D721Med (cell line): ENCODE measurements at regions not wholly inside any gene's neighbourhood (a gene's known extent, or its start where the extent isn't known, plus 50 kb on each side); places are given as distances from the start of the nearest gene placed in this dataset.

Source experiments
- DNase-seq: peaks from one replicate; pipeline ENCODE4 v3.0.0; 2011; ENCODE audit warnings: low spot score; ENCODE audit not compliant: insufficient read length
- FAIRE-seq: peaks from 2 replicates; lab custom pipeline; 2011; peaks lifted over from hg19 to GRCh38; lab: Jason Lieb, UNC
- TF ChIP-seq, protein P1 (sequence below): IDR thresholded peaks from 2 replicates; pipeline ENCODE4 v1.5.1; 2012; ENCODE audit warnings: mild to moderate bottlenecking, control low read depth; ENCODE audit not compliant: insufficient read depth; ENCODE audit errors: missing control alignments

DNA sequence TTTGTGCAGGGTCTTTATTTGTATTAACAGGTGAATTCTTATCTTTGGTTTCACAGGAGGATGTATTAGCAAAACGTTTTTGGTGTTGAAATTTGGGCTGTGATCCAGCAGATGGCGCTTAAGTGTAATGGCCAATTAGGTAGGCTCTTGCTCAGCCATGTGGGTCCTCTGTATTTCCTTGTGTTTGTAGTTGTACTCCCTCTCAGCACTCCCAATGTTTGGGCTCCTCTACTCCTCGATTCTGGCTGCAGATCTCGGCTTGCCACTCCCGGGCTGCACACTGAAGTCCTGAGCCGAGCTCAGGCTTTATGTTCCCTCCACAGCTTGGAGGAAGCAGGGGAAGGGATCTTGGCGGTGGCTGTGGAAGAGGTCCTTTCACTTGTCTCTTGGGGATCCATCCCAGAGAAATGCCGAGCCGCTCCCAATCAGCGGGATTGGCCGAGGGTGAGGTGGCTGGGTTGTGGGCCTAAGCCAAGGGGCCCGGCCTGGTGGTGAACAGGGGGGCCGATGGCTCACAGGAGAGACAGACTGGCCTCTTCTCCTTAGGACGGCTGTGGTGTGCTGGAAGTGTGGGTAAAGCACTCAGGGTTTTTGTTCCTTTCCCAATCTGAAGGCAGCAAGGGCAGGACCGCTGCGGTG lies 133.7 kb downstream of the AEBP2 start:
- DNase-seq = no peak
- peak; percentile 80 for FAIRE-seq
- TF ChIP-seq, protein P1, sequence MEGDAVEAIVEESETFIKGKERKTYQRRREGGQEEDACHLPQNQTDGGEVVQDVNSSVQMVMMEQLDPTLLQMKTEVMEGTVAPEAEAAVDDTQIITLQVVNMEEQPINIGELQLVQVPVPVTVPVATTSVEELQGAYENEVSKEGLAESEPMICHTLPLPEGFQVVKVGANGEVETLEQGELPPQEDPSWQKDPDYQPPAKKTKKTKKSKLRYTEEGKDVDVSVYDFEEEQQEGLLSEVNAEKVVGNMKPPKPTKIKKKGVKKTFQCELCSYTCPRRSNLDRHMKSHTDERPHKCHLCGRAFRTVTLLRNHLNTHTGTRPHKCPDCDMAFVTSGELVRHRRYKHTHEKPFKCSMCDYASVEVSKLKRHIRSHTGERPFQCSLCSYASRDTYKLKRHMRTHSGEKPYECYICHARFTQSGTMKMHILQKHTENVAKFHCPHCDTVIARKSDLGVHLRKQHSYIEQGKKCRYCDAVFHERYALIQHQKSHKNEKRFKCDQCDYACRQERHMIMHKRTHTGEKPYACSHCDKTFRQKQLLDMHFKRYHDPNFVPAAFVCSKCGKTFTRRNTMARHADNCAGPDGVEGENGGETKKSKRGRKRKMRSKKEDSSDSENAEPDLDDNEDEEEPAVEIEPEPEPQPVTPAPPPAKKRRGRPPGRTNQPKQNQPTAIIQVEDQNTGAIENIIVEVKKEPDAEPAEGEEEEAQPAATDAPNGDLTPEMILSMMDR = peak; percentile 68

DNA sequence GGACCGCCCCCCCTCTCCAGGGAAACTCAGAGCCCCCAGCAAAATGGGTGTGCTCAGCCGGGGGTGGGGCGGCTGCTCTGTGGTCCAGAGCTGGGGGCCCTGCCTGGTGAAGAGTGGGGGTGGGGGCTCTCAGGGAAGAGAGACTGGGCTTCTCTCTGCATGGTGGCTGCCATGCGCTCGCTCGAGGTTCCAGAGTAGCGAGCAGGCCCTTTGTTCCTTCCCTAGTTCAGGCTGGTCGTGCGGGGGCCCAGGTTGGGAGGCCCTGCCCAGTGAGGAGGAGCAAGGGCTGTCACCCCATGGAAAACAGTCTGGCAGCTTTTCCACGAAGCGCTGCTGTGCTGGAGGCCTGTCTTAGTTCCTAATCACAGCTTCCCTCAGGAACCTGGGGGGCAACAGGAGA lies 134.6 kb downstream of the AEBP2 start:
- FAIRE-seq (no peak), DNase-seq (no peak)
- TF ChIP-seq, protein P1 = no peak

DNA sequence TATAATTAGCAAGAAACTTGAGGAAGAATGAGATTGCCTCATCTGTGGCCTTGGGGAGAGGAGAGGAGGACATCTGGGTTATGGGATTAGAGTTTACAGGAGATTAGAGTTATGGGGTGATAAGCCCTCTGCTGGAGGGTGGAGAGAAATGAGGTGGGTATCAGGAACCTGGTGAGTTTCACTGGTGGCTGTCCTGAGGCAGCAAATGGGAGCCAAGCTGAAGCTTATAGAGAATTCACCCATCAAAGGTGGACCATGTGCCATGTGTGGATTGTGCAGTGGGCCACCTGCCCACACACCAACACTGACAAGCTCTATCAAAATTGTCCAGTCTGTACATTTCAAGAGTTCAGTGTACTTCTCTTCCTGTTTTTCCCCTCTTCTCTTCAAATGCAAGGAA lies 135.3 kb downstream of the AEBP2 start:
- FAIRE-seq (no peak), DNase-seq (no peak)
- TF ChIP-seq, protein P1 = peak; percentile 23

DNA sequence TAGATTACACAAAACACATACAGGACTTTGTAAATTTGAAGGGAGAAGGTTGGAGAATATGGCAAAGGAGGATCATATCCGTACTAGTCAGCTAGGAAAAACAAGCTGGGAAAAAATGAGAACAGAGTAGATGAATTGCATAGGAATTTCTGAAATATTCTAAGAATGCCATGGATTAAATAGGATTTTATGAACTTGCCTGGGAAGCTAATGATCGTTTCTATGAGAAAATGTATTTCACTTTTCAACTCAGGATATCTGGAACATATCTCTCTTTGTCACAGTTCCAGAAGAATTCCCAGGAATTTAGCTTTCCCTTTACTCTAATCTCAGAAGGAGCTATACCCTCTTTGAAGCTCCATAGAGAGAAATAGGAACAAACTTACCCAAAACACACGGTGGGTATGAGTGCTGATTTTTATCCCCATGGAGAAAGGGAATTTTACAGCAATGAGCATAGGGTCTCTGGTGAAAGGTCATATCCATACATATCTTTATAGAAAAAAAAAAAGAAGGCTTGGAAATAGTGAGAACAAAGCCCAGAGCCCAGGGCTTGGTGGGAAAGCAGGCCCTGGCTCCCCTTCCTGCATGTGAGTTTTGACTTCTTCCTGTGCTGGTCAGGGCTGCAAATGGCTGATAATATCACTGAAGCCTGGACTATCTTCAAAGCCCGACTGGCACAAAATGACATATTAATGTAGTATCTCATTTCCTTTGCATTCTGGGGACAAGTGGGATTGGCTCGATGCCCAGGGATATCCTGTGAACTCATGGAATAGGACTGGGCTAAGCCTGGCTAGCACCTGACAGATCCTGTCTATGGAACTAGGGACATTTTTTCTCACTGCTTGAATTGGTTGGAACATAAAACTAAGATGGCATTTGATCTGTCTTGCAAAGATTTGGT lies 136.3 kb downstream of the AEBP2 start:
- DNase-seq (no peak), FAIRE-seq (no peak)
- TF ChIP-seq, protein P1 = no peak

DNA sequence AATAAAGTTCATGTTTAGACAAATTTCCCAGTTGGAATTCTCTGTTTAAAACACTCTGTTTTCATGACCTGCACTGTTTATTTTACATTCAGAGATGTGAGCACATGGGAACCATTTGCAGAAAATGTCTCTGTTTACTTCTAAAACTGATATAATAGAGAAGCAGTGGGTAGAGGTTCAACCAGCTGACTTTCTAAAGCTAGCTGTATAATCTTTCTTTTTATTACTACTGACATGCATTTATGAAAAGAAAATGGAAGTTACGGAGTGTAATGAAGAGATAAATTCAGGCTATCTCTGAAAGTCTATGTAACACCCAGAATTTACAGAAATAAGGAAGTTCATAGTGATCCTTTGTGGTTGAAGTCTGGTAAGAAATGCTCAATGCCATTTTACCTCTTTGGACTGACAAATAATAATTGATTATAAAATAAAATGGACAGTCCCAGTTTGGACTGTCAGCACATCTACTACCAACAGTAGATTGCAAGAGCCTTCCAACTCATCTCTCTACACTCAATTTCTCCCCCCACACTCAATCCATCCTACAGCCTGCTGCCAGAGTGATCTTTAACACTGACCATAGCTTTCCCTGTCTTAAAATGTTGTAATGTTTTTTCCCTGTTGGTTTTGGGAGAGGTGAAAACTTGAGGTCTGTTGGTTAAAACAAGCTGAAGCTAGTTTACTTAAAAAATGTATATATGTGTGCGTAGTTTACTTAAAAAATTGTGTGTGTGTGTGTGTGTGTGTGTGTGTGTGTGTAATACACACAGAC lies 137.4 kb downstream of the AEBP2 start:
- FAIRE-seq = no peak
- TF ChIP-seq, protein P1 = no peak

DNA sequence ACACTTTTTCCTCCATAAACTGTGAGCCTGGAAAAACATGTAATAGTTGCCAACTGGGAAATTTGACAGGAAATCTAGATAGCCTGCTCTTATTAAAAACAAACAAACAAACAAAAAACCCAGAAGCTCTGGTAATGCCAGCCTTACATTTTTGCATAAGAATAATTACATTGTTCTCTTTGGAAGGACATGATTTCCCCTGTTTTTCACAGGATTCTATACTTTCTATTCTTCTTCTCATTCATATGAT lies 137.9 kb downstream of the AEBP2 start:
- DNase-seq (no peak), FAIRE-seq (no peak)
- TF ChIP-seq, protein P1 = no peak

More for the DNA sequence above, 137.4 kb downstream of the AEBP2 start:
- no peak for DNase-seq
